ENCODE measurements at regions not wholly inside any gene's neighbourhood (a gene's known extent, or its start where the extent isn't known, plus 50 kb on each side); places are given as distances from the start of the nearest gene placed in this dataset.

- peak; percentile 62 for DNase-seq
These were observed 73.7 kb downstream of the RTL9 start for GRCh38 chrX:110432091-110432905.

DNA sequence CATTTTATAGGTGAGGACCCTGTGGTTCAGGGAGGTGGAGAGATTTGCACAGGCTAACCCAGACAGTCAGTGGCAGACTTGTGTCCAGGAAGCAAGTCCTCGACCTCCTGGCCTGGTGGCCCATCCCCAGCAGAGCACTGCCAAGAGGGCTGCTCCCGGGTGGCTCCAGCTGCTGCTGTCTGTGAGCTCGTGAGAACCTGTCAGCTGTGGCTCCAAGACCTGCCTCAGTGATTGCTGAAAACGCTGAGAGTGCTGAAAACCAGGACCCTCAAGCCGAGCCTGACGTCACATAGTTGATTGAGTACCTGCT is 74.2 kb downstream of the RTL9 start:
- peak; percentile 31 for DNase-seq

DNA sequence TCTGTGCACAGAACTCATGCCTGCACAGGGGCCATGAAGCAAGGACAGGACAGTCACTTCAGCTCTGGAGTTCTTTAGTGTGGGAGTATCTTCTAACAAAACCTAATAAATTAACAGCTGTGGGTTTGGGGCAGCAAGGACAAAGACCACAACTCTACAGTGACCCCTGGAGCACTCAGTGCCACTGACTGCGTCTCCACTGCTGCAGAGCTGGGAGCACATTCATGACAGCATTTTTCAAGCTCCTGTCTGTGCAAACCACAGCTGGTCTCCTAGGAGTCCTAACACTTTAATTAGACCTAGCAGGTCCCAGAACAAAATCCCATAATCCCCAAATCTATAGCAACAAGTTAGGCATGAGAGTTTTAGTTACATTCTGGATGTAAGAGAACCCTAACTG is 76.5 kb downstream of the RTL9 start:
- no peak for DNase-seq

DNA sequence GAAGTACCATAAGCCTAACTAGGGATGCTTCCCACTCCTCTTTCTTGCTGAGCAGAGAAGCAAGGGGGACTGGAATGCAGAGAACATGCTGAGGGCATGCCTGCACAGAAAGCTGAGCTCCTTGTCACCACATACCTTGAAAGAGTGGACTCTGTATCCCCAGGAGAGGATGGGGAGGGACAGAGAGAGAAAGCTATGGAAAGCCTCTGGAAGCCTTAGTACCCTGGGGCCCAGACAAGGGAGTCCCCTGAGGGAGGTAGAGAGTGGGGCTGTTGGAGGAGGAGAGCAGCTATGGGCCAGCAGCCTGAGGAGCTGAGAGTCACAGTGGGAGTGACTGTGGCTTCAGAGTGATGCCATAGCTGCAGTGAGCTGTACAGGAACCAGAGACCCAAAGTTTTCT is 77.9 kb downstream of the RTL9 start:
- DNase-seq, result no peak

DNA sequence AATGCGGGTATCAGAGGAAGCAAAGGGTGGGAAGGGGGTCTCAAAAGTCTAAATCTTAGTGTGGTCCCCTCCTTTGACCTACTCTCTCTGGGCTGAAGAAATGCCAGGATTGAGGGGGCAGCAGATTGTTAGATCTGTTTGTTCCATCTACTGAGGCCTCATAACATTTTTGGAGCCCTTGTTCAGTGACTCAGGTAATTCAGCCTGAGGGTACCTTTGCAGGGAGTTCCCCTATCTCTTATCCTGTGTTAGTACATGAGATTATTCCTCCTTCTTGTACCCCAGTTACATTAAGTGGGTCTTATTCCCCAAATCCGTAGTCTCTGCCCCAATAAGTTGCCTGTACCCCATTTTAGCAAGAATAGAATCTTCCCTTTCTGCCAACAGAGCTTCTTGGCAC is 79.0 kb downstream of the RTL9 start:
- DNase-seq, result no peak

DNA sequence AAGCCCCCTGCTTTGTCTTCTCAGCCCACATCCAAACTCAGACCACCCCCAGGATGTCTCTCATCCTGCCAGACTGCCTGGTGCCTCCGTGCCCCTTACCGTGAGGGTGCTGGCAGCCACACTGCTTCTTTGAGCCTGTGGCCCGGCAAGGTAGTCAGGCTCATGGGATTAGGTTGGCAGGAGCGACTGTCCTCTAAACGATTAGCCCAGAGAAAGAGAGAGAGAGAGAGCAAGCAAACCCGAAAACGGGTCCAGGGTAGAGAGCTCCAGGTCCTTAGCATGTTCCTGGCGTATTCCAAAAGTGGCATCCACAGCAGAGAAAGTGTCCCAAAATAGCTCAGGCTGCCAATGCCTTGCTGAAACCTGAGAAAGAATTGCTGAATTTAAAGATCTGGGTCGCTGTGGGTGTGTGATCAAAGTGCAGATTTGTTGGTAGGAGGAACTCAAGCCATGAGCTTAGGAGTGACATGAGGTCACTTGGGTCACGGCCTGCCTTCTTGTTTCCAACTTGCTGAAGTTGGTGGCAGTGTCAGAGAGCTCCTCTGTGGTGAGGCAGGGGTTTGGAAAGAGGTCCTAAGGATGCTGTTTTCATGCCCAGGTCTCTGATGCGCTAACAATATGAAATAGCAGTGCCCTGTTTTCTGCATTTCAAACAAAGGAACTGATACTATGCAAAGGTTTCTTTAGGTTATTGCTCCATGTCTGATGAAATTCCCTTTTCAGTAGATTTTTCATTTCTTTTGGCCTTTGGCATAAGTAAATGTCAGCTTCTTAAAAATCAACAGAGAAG is 81.6 kb downstream of the RTL9 start:
- DNase-seq, result no peak

GRCh38 chrX:110442635-110443034 is 84.0 kb downstream of the RTL9 start:
- no peak for DNase-seq

GRCh38 chrX:110444996-110445395 is 86.3 kb downstream of the RTL9 start:
- no peak for DNase-seq

DNA sequence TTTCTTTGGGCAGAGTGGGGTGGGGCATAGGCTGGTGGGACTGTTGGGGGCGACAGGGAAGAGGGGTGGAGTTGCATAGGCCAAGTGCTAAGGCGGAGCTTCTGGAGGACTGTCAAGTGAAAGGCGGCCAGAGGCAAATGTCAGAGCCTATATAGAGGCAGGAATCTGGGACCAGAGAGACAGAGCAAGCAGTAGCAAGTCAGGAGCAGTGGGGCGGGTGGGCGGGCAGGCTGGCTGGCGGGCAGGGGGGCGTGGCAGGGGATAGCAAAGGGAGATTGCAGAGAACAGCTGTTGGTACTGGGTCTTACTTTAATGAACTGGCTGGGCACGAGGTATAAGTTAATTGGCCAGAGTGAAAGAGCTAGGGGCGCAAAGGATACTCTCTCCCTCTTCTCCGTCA is 89.8 kb downstream of the RTL9 start:
- no peak for DNase-seq

DNA sequence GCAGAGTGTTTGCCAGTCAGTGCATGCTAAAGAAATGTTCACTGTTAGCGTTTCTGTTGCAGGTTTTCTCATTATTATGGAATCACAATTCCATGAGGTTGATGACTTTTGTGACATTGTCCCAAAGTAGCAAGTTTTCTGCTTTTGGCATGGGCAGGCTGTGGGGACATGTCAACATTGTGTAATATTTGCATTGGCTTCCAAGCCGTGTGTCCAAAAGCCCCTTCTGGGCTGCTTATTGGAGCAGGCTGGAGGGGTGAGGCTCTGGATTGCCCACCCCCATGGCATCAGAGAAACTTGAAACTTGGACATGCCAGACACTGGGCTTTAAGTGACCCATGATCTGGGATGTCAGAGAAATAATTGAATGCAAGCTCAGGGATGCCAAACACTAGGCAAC is 90.7 kb downstream of the RTL9 start:
- DNase-seq, result no peak

GRCh38 chrX:110450050-110450449 is 91.4 kb downstream of the RTL9 start:
- peak; percentile 70 for DNase-seq

DNA sequence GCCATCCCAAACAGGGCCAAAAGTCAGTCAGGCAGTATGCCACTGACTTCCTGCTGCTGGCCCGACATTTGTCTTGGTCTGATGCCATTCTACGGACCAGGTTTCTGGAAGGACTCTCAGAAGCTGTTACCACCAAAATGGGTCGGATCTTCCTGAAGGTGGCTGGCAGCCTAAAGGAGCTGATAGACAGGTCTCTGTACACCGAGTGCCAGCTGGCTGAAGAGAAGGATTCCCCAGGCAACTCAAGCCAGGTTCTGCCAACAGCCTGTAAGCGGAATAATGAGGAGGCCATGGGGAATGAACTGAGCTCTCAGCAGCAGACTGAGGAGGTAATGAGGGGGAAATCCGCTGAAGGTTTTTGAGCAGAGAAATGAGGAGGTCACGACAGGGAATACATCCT is 95.7 kb downstream of the RTL9 start:
- no peak for DNase-seq

DNA sequence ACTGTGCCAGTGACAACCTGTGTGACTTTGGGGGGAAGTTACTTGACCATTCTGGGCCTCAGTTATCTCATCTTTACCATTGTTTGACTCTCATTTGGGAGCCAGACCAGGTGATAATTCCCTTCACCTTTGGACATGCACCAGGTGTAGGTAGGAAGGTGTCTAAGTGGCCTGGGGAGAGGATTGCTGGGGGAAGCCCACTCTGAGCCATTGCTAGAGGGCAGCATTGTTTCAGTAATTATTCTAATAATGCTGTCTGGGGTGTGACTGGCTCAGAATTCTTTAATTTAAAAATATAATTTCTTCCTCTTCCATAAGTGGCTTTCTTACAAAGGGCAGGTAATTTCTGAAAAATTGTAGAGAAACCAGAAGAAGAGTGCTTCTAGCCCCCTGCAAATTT is 104.3 kb downstream of the RTL9 start:
- no peak for DNase-seq

GRCh38 chrX:110466790-110467189 is 108.1 kb downstream of the RTL9 start:
- DNase-seq, result no peak

GRCh38 chrX:110472265-110472664 is 113.6 kb downstream of the RTL9 start:
- no peak for DNase-seq

DNA sequence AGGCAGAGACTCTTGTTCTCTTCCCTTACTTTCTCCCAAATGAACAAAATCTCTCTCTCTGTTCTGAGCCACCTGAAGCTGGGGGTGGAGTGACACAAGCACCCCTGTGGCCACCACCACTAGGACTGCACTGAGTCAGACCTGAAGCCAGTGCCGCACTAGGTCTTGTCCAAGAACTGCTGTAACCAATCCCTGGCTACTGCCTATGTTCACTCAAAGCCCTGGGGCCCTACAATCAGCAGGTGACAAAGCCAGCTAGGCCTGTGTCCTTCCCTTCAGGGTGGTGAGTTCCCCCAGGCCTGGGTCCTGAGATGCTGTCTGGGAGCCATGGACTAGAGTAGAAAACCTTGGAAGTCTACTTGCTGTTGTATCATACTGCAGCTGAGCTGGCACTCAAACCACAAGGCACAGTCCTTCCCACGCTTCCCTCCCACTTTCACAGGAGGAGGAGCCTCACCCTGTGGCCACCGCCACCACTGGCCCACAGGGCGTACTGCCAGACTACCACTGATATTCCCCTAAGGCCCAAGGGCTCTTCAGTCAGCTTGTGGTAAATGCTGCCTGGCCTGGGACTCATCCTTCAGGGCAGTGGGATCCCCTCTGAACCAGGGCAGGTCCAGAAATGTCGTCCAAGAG is 119.1 kb downstream of the RTL9 start:
- no peak for DNase-seq

- no peak for DNase-seq
These were observed 133.4 kb downstream of the RTL9 start for GRCh38 chrX:110491846-110492620.

GRCh38 chrX:110504947-110505346 is 146.3 kb downstream of the RTL9 start:
- no peak for DNase-seq

GRCh38 chrX:110509755-110510532 is 151.3 kb downstream of the RTL9 start:
- no peak for DNase-seq

DNA sequence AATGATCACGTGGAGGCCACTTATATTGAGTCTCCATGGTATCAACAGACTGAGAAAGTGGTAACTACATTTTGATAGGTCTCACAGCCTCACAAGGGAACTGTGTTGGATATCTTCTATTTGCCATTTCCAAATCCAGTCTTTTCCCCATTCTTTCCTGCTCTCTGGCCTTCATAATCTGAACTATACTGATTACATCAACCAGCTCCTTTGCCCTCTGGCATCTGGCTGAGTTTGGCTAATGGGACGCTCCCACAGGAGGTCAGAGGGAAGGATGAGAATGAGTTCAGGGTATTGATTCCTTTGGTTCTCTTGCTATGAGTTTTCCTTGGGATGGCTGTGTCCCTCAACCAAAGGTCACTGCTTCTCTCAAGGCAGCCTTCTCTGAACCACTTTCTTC is 152.6 kb downstream of the RTL9 start:
- DNase-seq, result no peak

- DNase-seq, result no peak
These were observed 153.7 kb downstream of the RTL9 start for GRCh38 chrX:110512341-110512740.

DNA sequence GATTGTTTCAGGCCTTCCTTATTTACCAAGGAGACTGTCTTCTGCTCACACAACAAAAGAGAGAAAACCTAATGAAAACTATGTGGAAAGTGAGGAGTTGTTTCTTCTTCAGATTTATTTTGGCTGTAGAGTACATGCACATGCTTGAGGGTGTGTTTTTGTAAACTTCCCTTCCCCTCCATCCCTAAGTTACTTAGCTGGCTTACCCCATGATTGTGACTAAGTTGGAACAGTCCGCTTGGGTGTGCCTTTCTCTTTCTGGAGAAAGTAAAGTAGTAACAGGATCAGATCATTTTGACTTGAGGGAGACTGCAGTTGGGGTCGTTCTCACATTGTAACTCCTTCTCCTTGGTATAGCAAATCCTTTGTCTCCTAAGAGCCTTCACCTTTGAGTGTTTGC is 155.9 kb downstream of the RTL9 start:
- no peak for DNase-seq

Data from skin of body (tissue), 1 donor.